Stimulated activated CD4-positive, alpha-beta T cell treated with anti-CD3 and anti-CD28 coated beads, Interleukin-12 subunit alpha, Interleukin-12 subunit beta, amount 100 ng/mL, for 4 hours (primary cell): ENCODE measurements at regions not wholly inside any gene's neighbourhood (a gene's known extent, or its start where the extent isn't known, plus 50 kb on each side); places are given as distances from the start of the nearest gene placed in this dataset.
"Not testable (repeated sequence)": the region's sequence is repeated elsewhere in the genome, so short reads cannot be mapped to it uniquely, and the experiment has no call there.

Experiments used
- DNase-seq: peaks from one replicate; pipeline ENCODE4 v3.0.0-alpha.2; 2020

- DNase-seq = no peak
Measured at GRCh38 chr10:3399756-3400155, 227.2 kb upstream of the PITRM1 start.

GRCh38 chr10:3398825-3399646 lies 226.5 kb upstream of the PITRM1 start:
- no peak for DNase-seq

DNA sequence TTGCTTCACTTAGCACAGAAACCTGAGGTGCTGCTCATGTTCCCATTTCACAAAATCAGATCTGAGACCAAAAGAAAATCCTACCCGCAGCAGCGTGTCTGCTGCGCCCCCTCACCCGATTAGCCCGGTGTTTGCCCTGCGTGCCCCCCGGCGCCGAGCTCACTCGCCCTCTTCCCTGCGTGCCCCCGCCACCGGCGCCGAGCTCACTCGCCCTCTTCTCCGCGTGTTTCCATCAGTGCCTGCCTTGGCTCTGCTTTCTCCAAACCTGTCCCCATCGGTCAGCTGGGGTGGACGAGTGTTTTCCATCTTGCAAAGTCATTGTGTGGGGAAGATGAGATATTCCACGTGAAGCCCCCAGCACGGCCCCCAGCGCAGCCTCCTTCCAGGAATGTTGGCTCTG lies 225.3 kb upstream of the PITRM1 start:
- no peak for DNase-seq

GRCh38 chr10:3397231-3397630 lies 224.6 kb upstream of the PITRM1 start:
- DNase-seq = no peak

DNA sequence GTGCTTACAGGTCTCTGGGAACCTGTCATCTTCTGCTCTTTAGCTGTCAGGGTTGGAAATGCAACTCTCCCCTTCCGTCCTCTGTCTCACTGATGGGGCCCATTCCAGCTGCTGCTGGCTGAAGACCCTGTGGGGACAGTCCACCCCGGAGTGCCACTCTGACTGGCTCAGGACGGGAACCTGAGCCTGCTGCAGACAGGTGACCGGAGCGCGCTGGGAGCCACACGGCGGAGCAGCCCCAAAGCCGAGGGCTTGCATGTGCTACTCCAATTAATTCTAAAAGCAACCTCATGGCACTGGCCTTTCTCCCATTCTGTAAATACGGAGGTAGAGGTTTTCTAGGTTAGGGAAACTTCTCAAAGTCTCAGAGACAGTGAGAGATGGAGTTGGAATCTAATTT lies 223.5 kb upstream of the PITRM1 start:
- DNase-seq = no peak

GRCh38 chr10:3395458-3395861 lies 222.9 kb upstream of the PITRM1 start:
- no peak for DNase-seq

DNA sequence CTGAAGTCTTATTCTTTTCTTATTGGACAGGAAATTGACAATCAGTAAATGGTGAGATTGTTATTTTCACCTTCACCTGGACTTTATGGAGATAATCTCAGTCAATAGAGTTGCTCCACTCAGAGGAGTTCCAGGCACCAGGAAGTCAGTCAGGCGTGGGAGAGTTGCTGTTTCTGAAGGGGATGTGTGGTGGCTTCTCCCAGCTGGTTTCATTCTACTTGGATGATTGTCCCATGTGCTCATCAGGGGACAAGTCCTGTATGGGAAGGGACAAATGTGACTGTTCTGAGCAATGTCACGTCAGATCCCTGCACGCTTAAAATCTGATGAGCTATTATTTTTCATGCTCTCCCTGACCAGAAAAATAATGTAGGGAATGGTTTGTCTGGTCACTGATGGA lies 222.5 kb upstream of the PITRM1 start:
- no peak for DNase-seq

GRCh38 chr10:3393958-3394357 lies 221.4 kb upstream of the PITRM1 start:
- no peak for DNase-seq

- DNase-seq = no peak
Measured at GRCh38 chr10:3391657-3392056, 219.1 kb upstream of the PITRM1 start.

DNA sequence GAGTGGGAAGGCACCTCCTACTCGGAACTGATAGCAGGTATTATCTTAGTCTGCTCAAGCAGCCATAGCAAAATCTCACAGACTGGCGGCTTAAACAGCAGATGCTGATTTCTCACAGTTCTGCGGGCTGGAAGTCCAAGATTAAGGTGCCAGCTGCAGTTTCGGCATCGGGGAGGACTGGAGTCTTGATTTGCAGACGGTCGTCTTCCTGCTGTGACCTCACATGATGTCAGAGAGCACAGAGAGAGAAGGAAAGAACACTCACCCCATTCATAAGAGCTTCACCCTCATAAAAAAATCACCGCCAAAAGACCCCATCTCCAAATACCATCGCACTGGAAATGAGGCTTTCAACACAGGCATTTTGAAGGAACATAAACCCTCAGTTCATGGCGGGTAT lies 216.5 kb upstream of the PITRM1 start:
- no peak for DNase-seq

DNA sequence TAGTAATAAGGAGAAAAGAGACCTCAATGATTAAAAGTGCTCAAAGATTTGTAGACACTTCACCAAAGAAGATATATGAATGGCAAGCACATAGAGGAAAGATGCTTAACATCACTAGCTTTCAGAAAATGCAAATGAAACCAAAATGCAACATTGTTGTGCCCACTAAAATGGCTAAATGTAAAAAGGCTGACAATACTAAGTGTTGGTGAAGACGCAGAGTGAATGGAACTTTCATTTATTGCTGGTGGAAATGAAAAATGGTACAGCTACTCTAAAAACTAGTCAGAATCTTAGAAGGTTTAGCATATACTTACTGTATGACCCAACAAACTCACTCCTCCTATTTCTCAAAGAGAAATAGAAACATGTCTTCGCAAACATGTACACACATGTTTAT lies 212.9 kb upstream of the PITRM1 start:
- no peak for DNase-seq

- no peak for DNase-seq
Measured at GRCh38 chr10:3382092-3382491, 209.5 kb upstream of the PITRM1 start.

DNA sequence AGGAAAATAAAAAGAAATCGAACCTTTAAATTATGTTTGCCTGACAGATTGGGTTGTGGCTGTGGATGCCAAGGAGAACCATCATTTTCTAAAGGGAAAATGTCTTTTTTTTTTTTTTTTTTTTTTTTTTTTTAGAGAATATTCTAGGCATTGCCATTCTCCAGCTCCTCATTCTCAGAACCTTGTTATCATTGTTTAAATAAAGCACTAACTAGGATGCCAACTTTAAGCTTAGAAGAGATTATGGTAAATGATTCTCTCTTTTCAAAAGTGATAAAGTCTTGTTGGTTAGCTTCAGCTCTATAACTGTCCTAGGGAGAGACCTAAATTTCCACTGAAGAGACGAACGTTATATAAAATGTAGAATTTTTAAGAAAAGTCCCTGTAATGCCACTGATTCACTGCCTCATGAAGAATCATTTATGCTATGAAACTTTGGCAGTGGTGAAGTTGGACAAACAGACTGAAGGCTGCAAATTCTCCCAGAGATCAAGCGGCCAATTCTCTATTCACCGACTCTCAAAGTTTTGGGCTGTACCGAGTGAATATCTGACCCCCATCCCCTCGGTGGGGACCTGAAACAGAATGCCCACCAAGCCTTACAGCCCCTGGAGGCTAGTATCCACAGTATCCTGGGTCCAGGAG lies 207.9 kb upstream of the PITRM1 start:
- DNase-seq = no peak

DNA sequence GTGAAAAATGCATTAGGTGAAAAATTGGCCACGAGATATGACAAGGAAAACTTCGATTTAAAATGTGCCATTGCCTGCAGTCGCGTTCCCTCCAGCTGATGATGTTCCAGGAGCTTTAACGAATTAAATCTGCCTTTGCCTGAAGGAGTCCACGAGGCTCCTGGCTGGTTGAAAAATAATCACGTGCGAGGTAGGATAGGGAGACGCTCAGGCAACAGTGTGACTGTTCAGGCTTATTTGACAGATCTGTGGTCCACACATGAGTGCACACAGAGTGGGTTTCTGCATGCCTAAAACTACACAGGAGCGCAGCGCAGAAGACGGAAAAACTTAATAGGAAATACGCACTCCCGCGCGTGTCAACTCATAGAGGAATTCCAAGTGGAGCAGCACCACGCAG lies 204.0 kb upstream of the PITRM1 start:
- no peak for DNase-seq

DNA sequence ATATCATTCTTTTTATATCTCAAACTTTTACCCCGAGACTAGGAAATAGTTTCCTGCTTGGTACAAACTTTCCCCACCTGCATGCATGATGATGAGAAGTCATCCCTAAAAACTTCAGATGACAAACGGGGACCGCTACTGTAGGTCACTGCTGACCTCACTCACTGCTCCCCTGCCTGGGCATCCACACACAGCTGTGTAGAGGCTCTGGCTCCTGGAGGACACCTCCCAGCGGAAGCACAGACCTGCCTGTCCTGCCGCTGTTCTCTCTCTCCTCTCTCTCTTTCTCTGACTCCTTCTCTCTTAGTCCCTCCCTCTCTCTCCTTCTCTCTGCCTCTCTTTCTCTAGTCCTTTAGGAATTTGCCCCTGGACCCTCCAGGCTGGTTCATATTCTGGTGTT lies 202.9 kb upstream of the PITRM1 start:
- DNase-seq = no peak

DNA sequence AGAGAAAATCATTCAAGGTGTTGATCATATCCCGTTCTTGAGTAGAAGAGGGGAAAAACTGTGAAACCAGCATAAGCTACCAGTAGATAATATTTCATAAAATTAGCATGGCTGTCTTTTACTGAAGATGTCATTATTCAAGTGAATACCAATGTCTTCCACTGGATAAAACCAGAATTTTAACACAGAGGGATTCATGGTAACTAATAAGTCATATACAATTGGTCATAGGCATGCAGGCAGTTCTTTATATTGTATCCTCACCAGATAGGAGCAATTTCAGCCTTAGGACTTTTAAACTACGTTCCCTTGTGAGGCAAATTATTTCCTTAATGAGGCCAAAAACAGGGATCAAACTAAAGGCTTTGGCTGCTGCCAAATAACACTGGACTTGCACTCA lies 202.3 kb upstream of the PITRM1 start:
- no peak for DNase-seq

DNA sequence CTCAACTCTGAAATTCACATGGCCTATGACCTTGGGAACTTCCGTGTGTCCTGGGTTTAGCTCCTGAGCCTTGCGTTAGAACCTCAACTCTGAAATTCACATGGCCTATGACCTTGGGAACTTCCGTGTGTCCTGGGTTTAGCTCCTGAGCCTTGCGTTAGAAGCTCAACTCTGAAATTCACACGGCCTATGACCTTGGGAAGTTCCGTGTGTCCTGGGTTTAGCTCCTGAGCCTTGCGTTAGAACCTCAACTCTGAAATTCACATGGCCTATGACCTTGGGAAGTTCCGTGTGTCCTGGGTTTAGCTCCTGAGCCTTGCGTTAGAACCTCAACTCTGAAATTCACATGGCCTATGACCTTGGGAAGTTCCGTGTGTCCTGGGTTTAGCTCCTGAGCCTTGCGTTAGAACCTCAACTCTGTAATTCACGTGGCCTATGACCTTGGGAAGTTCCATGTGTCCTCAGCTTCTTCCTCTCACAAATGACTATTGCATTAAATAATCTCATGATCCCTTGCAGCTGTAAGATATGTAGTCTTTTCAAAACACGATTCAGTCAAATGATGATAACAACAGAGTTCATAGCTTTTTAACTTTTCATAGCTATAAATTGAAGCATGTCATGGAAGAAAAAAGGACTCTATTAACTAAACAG lies 200.9 kb upstream of the PITRM1 start:
- DNase-seq = not testable (repeated sequence)

DNA sequence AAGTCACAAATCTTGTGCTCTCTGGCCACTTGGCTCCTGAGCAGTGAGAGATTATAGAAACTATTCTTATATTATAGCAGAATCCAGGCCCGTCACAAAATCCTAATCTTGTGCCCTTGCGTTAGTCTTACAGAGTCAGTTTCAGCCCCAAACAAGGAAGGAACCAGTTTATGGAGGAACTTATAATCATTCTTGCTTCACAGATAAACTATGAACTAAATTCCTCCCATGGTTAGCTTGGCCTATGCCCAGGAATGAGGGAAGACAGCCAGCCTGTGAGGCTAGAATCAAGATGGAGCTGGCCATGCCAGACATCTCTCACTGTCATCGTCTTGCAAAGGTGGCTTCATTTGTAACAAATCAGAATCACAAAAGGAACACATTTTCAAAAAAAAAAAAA lies 199.7 kb upstream of the PITRM1 start:
- DNase-seq = no peak

DNA sequence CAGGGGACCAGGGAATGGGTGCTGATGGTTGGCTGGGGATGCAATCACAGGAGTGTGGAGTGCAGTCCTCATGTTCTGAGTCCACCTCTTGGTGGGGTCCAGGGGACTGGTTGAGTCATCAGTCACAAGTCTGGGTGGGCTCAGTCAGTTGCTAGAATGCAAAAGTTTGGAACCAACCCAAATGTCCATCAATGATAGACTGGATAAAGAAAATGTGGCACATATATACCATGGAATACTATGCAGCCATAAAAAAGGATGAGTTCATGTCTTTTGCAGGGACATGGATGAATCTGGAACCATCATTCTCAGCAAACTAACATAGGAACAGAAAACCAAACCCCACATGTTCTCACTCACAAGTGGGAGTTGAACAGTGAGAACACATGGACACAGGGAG lies 199.0 kb upstream of the PITRM1 start:
- not testable (repeated sequence) for DNase-seq

DNA sequence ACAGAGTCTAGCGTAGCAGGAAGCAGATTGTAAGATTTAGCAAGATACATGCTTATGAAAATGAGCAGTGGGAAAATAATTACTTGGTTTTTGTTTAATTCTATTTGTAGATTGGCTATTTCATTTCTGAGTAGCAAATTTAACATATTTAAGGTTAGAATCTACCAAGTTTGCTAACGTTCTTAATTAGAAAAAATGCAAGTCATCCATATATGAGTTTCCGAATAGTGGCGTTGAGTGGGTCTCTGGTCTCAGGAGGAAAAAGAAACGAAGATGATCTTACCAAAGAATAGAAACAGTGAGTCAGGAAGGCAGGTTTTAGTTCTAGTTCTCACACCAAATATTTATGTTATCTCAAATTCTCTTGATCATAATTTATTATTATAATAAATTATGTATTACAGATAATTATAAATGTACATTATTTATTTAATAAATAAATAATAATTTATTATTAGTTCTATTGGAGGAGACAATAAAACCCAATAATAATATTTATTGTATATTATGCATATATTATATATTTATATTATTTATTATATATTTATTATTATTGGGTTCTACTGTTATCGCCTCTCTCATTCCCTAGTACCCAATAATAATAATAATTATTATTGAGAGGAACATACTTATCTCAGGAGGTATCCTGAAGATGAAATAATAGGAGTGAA lies 194.3 kb upstream of the PITRM1 start:
- no peak for DNase-seq

DNA sequence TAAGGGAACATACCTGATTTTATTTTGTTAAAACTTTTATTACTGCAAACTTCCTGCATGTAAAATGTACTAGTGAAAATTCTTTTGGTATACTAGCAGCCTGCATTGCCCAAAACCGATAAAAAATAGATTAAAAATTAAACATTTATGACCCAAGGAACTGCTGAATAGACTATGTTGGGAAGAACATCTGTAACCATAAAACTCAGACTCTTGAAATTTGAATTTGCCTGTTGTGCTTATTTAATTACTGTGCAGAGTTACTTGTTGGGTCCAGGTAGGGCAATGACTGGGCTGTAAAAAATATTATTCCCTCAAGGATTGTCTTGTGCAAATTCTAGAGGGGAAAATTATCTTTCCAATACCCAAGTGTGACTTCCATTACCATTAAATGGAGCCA lies 193.5 kb upstream of the PITRM1 start:
- DNase-seq = no peak

DNA sequence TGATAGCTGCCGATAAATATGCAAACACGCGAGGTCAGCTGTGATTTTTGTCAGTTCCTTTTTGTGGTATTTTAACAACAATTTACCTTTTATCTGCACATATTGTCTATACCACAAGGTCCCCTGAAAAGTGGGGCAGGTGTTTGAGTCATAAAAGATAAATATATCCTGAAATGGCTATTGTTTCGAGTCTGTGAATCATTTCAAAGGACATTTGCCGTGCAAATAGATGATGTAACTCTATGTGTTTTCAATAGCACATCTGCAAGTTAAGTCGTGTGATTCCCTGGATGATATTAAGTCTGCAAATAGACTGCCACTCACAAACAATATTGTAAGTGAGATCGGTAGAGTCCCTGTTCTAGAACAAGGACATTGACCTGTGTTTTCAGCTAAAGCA lies 193.0 kb upstream of the PITRM1 start:
- DNase-seq = no peak

DNA sequence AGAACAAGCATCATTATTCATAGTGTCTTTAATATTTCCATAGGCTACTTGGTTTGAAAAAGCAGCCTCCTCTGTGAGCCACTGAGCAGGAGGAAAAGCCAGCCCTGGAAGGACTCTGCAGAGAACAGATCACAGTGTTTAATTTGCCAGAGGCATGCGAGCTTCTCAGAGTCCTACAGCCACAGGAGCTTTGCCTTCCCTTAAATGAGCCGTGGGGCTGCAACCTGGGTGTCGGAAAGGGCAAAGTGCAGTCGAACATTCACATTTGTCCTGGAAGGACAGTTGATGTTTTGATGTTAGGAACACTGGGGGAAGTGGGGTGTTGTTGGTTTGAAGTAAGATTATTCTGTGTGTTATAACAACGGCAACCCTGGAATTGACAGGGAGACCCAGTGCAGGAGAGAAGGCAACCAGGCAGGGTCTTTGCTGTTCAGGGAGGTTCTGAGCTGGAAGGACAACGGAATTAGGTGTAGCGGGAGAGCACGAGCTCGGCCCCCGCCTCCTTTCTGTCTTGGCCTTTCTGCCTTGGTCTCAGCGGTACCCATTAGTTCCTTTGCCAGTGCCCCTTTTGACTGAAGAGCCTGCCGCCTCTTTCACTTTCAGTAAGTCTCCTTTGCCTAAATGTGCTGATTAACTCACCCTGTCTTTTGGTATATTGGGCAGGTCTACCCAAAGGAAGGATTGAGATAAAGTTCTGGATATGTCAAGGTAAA lies 192.3 kb upstream of the PITRM1 start:
- DNase-seq = no peak
